GM19438 (cell line): ENCODE measurements at regions not wholly inside any gene's neighbourhood (a gene's known extent, or its start where the extent isn't known, plus 50 kb on each side); places are given as distances from the start of the nearest gene placed in this dataset.
A peak's percentile ranks its signal among the peaks of the same experiment; 100 is the strongest.
"Not testable (repeated sequence)": the region's sequence is repeated elsewhere in the genome, so short reads cannot be mapped to it uniquely, and the experiment has no call there.

ENCODE experiments used
- ATAC-seq: cut with Tn5 transposase; IDR thresholded peaks from one replicate; pipeline ENCODE4 v1.9.1; 2021; ENCODE audit warnings: low read depth; ENCODE audit not compliant: unreplicated experiment

- no peak for ATAC-seq
These were observed 103.8 kb upstream of the HMGA2 start for GRCh38 chr12:65720136-65721130.

DNA sequence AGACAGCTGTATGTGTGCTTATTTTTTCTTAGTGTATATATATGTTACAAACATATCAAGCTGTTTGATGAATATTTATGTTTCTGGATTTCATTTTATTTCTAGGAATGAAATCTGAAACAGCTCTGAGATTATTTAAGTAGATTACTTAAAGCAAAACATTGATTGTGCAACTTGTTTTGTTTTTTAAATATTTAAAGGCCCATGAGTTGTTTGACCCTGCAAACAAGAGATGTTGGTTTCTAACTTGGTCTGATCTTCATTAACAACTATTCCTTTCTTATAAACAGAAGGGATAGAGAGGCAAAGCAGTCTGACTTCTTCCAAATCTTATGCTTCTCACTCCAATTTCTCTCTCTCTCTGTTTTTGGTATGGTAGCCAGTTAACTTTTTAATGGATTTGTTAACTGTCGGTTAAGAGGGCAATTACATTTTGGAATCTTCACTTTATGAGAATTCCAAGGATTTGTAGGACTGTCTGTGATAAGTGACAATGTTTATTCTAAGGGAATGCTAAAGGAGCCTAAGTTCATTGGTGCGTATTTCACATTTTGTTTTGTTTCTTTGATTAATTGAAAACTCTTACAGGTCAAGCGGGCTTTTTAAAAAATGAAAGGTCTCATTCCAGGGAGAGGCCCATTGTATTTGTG is 102.6 kb upstream of the HMGA2 start:
- ATAC-seq, result no peak

- ATAC-seq, result no peak
These were observed 98.9 kb upstream of the HMGA2 start for GRCh38 chr12:65725376-65725775.

GRCh38 chr12:65728455-65728847 is 95.8 kb upstream of the HMGA2 start:
- no peak for ATAC-seq

DNA sequence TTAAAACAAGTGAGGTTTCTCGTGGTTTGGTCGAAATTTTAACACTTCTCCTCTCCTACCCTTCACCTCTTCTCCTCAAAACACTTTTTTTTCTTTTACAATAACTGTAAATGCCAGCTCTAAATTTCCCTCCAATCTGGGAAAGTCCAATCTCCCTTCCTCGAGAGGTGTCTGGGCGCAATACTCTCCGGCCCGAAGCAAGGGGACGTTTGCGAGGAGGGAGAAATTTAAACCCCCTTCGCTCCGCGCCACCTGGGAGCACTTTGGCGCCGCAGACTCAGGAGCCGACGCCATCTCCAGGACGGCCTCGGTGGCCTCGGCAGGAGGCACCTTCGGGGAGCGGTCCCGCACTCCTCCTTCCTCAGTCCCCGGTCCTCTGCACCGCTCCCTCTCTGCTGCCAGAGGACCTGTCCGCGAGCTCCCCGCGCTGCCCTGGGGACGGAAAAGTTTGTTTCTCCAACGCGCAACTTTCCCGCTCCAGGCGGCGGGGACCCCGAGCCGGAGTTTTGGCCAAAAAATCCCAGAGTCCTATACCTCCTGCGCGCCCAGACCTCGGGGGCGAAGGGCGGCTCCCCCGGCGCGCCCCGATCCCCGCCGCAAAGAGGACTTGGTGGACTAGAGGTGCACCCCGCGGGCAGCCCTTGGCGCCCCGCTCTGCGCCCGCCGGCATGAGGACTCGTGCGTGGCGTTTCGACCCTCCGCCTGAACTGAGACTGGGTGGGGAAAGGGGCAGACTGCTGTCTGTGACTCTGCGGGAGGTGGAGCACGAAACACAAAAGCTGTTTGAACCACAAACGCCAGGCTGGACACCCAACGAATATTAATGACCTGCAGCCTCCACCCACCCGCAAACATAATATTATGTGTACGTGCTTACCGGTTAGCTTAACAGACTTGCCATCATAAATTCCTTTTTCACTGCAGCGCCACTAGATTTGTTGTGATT is 95.2 kb upstream of the HMGA2 start:
- no peak for ATAC-seq

DNA sequence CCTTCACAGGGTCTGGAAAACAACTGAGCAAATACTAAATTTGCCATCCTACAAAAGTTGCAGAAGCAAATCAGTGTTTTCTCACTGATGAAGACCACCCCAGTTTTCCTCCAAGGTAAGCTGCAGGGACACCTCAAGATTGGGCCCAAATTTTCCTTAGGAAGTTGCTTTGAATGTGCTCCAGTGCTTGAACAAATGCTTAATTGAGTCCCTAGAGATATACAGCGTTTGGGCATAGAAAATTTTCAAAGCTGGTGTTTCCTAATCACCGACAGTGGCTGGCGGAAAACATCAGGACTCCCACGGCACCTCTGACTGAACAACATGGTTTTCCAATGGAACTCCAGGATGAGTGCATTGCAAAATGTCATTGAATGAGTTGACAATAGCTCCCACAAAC is 92.5 kb upstream of the HMGA2 start:
- ATAC-seq, result no peak

DNA sequence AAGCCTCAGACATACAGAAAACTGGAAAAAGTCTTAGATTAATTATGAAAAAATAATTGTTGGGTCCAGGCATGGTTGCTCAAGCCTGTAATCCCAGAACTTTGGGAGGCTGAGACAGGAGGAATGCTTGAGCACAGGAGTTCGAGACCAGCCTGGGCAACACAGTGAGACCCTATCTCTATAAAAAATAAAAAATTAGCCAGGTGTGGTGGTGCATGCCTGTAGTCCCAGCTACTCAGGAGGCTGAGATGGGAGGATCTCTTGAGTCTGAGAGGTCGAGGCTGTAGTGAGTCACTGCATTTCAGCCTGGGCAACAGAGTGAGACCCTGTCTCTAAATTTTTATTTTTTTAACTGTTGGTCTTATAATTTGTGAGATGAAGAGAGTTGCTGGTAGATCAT is 90.6 kb upstream of the HMGA2 start:
- ATAC-seq, result not testable (repeated sequence)

- no peak for ATAC-seq
These were observed 90.1 kb upstream of the HMGA2 start for GRCh38 chr12:65734226-65734625.

GRCh38 chr12:65739606-65740005 is 84.7 kb upstream of the HMGA2 start:
- ATAC-seq, result no peak

GRCh38 chr12:65740506-65740872 is 83.8 kb upstream of the HMGA2 start:
- ATAC-seq, result no peak

DNA sequence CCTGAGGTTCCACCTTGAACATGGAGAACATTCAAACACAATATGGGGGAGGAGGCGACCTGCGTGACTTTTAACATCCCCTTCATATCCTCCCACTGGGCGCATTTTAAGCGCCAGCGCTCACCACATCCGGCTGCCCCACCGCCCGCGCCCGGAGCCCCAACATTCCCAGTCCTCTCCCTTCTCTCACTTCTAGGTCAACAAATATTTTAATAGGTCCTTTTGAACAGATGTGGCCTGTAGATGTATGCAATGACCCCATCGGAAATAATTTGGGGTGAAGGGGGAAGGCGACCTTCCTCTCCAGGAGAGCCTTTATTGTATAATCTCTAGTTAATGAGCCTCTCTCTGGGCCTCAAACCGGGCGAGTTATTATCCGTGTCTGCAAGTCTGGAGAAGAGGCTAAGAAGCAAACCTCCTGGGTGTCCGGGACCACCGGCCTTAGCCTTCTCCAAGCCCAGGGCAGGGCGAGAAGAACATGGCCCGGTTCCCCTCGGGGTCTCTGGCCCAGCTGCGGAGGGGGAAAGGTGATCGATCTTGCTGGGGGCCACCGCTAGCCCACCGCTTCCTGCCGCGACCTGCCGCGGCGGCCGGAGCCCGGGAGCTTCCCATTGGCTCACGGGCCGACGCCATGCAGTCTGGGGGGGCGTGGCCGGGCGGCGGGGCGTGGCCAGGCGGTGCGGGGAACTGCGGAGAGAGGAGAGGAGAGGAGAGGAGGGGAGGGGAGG is 83.2 kb upstream of the HMGA2 start:
- ATAC-seq, result peak; percentile 82

- ATAC-seq, result peak; percentile 10
These were observed 82.6 kb upstream of the HMGA2 start for GRCh38 chr12:65741656-65742017.

DNA sequence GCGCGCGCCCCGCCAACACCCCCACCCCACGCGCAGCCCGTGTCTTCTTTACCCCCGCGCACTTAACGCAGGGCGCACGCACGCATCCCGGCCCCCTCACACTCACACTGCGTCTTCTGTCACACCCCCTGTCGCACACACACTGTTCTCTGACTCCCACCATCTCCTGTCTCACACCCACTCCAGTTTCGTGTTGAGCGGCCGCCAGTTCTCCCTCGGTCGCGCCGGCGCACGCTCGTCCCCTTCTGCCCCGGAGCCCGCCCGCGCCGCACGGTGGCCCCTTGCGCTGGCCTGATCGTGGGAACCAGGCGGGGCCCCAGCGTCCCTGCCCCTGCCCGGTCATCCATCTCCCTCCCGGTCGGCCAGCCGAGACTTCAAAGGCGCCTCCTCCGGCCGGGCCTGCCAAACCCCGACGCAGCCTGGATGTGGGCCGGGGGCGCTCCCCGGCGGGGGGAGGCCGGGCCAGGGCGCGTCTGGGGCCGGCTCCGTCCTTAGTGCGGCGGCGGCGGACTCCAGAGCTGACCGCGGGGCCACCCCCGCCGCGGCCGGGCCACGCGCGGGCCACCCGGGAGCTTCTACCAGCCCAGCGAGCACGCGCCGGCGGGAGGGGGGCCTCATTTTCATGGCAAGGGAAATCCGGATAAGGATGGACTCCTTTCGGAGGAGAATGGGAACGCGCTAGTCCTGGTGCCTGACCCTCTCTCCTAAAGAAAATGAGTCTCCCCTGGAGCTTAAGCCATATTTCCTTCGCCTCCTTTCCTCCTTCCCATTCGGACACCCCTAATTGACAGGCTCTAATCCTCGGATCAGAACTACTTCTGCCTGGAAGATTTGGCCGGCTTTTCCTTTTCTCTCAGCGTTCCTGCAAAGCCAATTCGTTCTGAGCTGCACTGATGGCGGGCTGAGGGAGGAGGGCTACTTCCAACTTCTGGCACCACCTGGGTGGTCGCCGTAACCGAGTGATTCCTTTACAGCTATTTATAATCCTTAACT is 82.0 kb upstream of the HMGA2 start:
- no peak for ATAC-seq

DNA sequence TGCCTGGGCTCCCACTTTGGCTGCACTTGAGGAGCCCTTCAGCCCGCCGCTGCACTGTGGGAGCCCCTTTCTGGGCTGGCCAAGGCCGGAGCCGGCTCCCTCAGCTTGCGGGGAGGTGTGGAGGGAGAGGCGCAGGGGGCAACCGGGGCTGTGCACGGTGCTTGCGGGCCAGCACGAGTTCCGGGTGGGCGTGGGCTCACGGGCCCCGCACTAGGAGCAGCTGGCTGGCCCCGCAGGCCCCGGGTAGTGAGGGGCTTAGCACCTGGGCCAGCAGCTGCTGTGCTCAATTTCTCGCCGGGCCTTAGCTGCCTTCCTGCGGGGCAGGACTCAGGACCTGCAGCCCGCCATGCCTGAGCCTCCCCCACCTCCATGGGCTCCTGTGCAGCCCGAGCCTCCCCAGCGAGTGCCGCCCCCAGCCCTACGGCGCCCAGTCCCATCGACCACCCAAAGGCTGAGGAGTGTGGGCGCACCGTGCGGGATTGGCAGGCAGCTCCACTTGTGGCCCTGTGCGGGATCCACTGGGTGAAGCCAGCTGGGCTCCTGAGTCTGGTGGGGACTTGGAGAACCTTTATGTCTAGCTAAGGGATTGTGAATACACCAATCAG is 79.9 kb upstream of the HMGA2 start:
- not testable (repeated sequence) for ATAC-seq

DNA sequence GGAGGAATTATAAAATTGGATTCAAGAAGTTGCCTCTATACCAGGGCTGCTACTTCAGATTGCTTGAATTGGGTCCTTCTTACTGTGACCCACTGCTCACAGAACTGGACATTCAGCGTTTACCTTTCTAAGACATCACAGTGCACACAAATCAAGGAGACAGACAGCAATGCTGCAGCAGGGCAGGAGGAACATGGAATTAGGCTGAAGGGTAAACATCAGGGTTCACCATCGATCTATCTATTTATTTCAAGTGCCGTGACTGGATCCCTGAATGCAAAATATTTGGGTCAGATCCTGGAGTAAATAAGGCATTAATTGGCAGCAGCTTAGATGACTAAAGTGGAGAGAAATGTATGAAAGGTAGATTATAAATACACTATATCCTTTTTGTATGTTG is 76.9 kb upstream of the HMGA2 start:
- no peak for ATAC-seq

- no peak for ATAC-seq
These were observed 76.0 kb upstream of the HMGA2 start for GRCh38 chr12:65748332-65748731.

DNA sequence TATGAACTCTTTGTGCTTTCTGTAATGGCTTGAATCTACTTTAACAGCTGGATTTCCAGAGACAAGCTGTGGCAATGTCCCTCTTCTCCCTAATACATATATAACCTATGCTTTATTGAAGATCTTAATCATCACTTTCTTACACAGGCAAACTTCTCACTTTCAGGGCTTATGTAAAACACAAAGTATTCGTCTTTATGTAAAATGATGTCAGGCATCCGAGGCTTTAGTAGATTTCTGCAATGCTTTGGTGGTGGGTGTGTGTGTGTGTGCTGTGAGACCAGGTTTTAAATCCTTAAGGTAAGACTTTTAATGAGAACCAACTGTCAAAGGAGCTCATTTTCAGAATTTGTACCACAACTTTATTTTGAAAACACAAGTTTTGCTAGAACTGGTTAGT is 70.0 kb upstream of the HMGA2 start:
- no peak for ATAC-seq

GRCh38 chr12:65754744-65755595 is 69.3 kb upstream of the HMGA2 start:
- ATAC-seq, result no peak
